Erythroblast (primary cell): ENCODE measurements at regions not wholly inside any gene's neighbourhood (a gene's known extent, or its start where the extent isn't known, plus 50 kb on each side); places are given as distances from the start of the nearest gene placed in this dataset.

Source experiments
- GATA1 ChIP-seq: IDR thresholded peaks from 2 replicates; pipeline ENCODE4 v1.6.1; 2011; ENCODE audit warnings: low read depth, mild to moderate bottlenecking, control low read depth, low read length, moderate library complexity
- POLR2A ChIP-seq: IDR thresholded peaks from 2 replicates; pipeline ENCODE4 v1.6.1; 2011; ENCODE audit warnings: mild to moderate bottlenecking, low read length

DNA sequence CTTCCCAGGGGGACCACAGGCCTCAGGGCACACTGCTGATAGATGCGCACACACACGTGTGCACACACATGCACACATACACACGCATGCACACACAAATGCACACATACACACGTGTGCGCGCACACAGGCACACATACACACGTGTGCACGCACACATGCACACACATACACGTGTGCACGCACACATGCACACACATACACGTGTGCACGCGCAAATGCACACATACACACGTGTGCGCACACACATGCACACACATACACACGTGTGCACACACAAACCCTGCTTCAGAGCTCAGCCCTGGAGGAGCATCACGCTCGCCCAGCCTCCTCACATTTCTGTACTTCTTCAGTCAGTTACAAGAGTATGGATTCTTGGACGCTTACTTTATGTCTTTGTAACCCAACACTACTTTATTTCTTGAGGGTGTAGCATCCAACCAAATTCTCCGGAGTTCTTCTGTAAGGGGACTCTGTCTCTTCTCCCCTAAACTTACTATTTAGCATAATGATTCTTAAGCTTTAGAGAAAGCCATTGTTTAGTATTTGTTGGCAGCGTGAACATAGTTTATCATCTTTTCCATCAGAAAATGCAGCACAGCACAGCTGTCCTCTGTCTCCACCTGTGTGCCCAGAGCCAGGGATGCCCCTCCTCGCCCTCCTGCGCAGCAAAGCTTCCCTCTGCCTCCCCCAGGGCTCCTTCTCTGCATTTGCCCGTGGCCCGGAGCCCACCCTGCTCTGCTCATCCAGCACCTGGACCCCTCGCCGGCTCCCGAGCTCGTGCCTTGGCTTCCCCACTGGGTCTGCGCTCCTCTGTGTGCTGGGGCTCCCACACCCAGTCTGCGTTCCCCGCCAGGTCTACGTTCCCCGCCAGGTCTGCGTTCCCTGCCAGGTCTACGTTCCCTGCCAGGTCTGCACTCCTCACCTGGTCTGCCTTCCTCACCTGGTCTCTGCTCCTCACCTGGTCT lies 74.4 kb upstream of the CTDP1 start:
- TF ChIP-seq POLR2A (no peak), GATA1 (no peak)
